SH-SY5Y (cell line): ENCODE measurements at regions not wholly inside any gene's neighbourhood (a gene's known extent, or its start where the extent isn't known, plus 50 kb on each side); places are given as distances from the start of the nearest gene placed in this dataset.

Experiments used
- GATA2 ChIP-seq: IDR thresholded peaks from 2 replicates; pipeline ENCODE4 v1.6.1; 2011; ENCODE audit warnings: mild to moderate bottlenecking, low read depth, low read length
- GATA3 ChIP-seq: IDR thresholded peaks from 2 replicates; pipeline ENCODE4 v1.6.1; 2011; ENCODE audit warnings: low read depth, mild to moderate bottlenecking, low read length, moderate library complexity

DNA sequence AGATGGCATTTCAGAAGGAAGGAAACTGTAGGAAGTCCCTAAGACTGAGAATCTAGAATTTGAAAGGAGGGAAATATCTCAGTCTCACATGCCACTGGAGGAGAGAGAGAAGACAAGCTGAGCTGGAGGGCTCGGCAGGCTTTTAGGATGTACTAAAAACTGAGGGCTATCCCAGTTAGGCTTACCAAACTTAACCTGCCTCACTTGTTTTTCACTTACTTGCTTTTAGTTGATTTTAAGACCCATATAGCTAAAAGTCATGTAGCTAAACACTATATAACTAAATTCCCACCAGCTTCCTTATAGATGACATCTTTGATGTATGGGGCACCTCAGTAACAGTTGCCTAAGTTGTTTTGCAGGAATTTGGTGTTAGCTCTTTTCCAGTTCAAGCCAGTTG is 288.0 kb downstream of the DOK5 start:
- TF ChIP-seq GATA2 (no peak), GATA3 (no peak)
